GM13977 (cell line): ENCODE measurements at regions not wholly inside any gene's neighbourhood (a gene's known extent, or its start where the extent isn't known, plus 50 kb on each side); places are given as distances from the start of the nearest gene placed in this dataset.

ENCODE experiments used
- DNase-seq: peaks from one replicate; pipeline ENCODE4 v3.0.0; 2012; ENCODE audit warnings: low spot score
- in situ Hi-C: fragments of 300-500 bp; cut with MboI; formaldehyde crosslinking; loops from one replicate; pipeline ENCODE4 v1.12.0; 2022; ENCODE audit warnings: low sequenced_read_pairs, low pct_unique_long_range_greater_than_20kb, mixed read lengths, inconsistent platforms; ENCODE audit not compliant: unreplicated experiment
- TF ChIP-seq, protein P1 (sequence below): IDR thresholded peaks from 2 replicates; pipeline ENCODE4 v1.5.1; 2012; ENCODE audit warnings: mild to moderate bottlenecking, control low read depth; ENCODE audit not compliant: insufficient read depth; ENCODE audit errors: extremely low read depth, missing control alignments

GRCh38 chrX:148281920-148282319 is 218.5 kb upstream of the AFF2 start:
- TF ChIP-seq, protein P1, sequence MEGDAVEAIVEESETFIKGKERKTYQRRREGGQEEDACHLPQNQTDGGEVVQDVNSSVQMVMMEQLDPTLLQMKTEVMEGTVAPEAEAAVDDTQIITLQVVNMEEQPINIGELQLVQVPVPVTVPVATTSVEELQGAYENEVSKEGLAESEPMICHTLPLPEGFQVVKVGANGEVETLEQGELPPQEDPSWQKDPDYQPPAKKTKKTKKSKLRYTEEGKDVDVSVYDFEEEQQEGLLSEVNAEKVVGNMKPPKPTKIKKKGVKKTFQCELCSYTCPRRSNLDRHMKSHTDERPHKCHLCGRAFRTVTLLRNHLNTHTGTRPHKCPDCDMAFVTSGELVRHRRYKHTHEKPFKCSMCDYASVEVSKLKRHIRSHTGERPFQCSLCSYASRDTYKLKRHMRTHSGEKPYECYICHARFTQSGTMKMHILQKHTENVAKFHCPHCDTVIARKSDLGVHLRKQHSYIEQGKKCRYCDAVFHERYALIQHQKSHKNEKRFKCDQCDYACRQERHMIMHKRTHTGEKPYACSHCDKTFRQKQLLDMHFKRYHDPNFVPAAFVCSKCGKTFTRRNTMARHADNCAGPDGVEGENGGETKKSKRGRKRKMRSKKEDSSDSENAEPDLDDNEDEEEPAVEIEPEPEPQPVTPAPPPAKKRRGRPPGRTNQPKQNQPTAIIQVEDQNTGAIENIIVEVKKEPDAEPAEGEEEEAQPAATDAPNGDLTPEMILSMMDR: no peak
- in situ Hi-C loops: no loop called here
- no peak for DNase-seq

GRCh38 chrX:148282504-148282903 is 217.9 kb upstream of the AFF2 start:
- DNase-seq: no peak
- in situ Hi-C loops: no loop called here
- TF ChIP-seq, protein P1: no peak

- DNase-seq: no peak
- in situ Hi-C loops: no loop called here
- TF ChIP-seq, protein P1: no peak
Measured at GRCh38 chrX:148284056-148284455, 216.4 kb upstream of the AFF2 start.

- no peak for DNase-seq
- TF ChIP-seq, protein P1: no peak
- in situ Hi-C loops: no loop called here
Measured at GRCh38 chrX:148284821-148285220, 215.6 kb upstream of the AFF2 start.

DNA sequence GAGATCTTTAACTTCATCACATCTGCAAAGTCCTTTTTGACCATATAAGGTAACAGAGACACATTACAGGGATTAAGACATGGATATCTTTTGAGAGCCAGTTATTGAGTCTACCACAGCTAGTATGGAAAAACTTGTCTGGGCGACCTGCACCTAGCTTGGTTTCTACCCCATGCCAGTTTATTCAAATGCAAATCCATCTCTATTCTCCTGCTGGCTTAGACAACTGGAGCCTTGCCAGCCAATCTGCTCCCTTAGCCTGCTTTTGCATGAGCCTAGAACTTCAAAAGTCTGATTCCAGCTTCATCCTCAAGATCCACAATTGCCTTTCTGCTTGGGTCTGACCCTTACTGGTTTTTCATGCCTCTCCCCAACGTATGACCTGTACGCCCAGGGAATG is 212.0 kb upstream of the AFF2 start:
- no peak for DNase-seq
- TF ChIP-seq, protein P1: no peak
- in situ Hi-C loops: no loop called here

- DNase-seq: no peak
- in situ Hi-C loops: no loop called here
- TF ChIP-seq, protein P1: no peak
Measured at GRCh38 chrX:148290041-148290440, 210.4 kb upstream of the AFF2 start.

- TF ChIP-seq, protein P1: no peak
- in situ Hi-C loops: no loop called here
- no peak for DNase-seq
Measured at GRCh38 chrX:148290931-148291330, 209.5 kb upstream of the AFF2 start.
